ENCODE measurements at regions not wholly inside any gene's neighbourhood (a gene's known extent, or its start where the extent isn't known, plus 50 kb on each side); places are given as distances from the start of the nearest gene placed in this dataset.

- no peak for DNase-seq
Measured at GRCh38 chr6:163725008-163725941, 310.8 kb downstream of the QKI start.

GRCh38 chr6:163724196-163724595, 309.7 kb downstream of the QKI start:
- DNase-seq = no peak

- no peak for DNase-seq
Measured at GRCh38 chr6:163723759-163724158, 309.2 kb downstream of the QKI start.

GRCh38 chr6:163721922-163722692, 307.6 kb downstream of the QKI start:
- DNase-seq = no peak

- DNase-seq = no peak
Measured at GRCh38 chr6:163721435-163721834, 306.9 kb downstream of the QKI start.

GRCh38 chr6:163720460-163721235, 306.1 kb downstream of the QKI start:
- no peak for DNase-seq

GRCh38 chr6:163720005-163720404, 305.5 kb downstream of the QKI start:
- DNase-seq = no peak

GRCh38 chr6:163719028-163719742, 304.7 kb downstream of the QKI start:
- no peak for DNase-seq

GRCh38 chr6:163718537-163718936, 304.0 kb downstream of the QKI start:
- no peak for DNase-seq

GRCh38 chr6:163717106-163717764, 302.7 kb downstream of the QKI start:
- no peak for DNase-seq

- no peak for DNase-seq
Measured at GRCh38 chr6:163716690-163717089, 302.2 kb downstream of the QKI start.

GRCh38 chr6:163715846-163716245, 301.3 kb downstream of the QKI start:
- DNase-seq = no peak

- no peak for DNase-seq
Measured at GRCh38 chr6:163714179-163714578, 299.7 kb downstream of the QKI start.

- DNase-seq = no peak
Measured at GRCh38 chr6:163712981-163713380, 298.5 kb downstream of the QKI start.

GRCh38 chr6:163712566-163712961, 298.0 kb downstream of the QKI start:
- DNase-seq = no peak

GRCh38 chr6:163711615-163712565, 297.4 kb downstream of the QKI start:
- no peak for DNase-seq

- no peak for DNase-seq
Measured at GRCh38 chr6:163710532-163711470, 296.3 kb downstream of the QKI start.

GRCh38 chr6:163709693-163710092, 295.2 kb downstream of the QKI start:
- DNase-seq = no peak

GRCh38 chr6:163709255-163709654, 294.7 kb downstream of the QKI start:
- DNase-seq = no peak

All from central memory CD4-positive, alpha-beta T cell (primary cell).